ENCODE measurements at regions not wholly inside any gene's neighbourhood (a gene's known extent, or its start where the extent isn't known, plus 50 kb on each side); places are given as distances from the start of the nearest gene placed in this dataset.

- TF ChIP-seq CTCF (IDR thresholded peaks at IDR 0.05): no peak
- Histone ChIP-seq H3K4me1 (no peaks in the 10 kb centered on the region), H3K27me3 (ENCODE audit: low read depth) (no peaks in the 10 kb centered on the region), H3K27ac (no peak overlapping the region), H3K36me3 (no peaks in the 10 kb centered on the region), H3K9me3 (no peaks in the 10 kb centered on the region), H3K4me3 (no peak overlapping the region)
- intact Hi-C loops (cut with DNase I): no loop called here
- DNase-seq (no peak), ATAC-seq (no peak)
Measured at GRCh38 chr6:54026652-54027400, 84.4 kb upstream of the MLIP start.

- Histone ChIP-seq H3K27ac (no peak overlapping the region), H3K9me3 (no peaks in the 10 kb centered on the region), H3K36me3 (no peaks in the 10 kb centered on the region), H3K4me1 (no peaks in the 10 kb centered on the region), H3K4me3 (no peak overlapping the region), H3K27me3 (ENCODE audit: low read depth) (no peaks in the 10 kb centered on the region)
- no peak for TF ChIP-seq CTCF (IDR thresholded peaks at IDR 0.05)
- ATAC-seq (no peak), DNase-seq (no peak)
- intact Hi-C loops (cut with DNase I): no loop called here
Measured at GRCh38 chr6:54028170-54028569, 83.1 kb upstream of the MLIP start.

- no peak for DNase-seq
- H3K4me3 ChIP-seq: no peak overlapping the region
- H3K4me1 ChIP-seq: no peaks in the 10 kb centered on the region
- no peak for ATAC-seq
- no peak for TF ChIP-seq CTCF (IDR thresholded peaks at IDR 0.05)
- H3K27me3 ChIP-seq (ENCODE audit: low read depth): no peaks in the 10 kb centered on the region
- no peaks in the 10 kb centered on the region for H3K9me3 ChIP-seq
- no peaks in the 10 kb centered on the region for H3K36me3 ChIP-seq
- intact Hi-C loops (cut with DNase I): no loop called here
- H3K27ac ChIP-seq: no peak overlapping the region
Measured at GRCh38 chr6:54029187-54029586, 82.1 kb upstream of the MLIP start.

GRCh38 chr6:54031169-54031568 lies 80.1 kb upstream of the MLIP start:
- intact Hi-C loops (cut with DNase I): no loop called here
- no peak for TF ChIP-seq CTCF (IDR thresholded peaks at IDR 0.05)
- Histone ChIP-seq H3K27ac (no peak overlapping the region), H3K4me1 (no peaks in the 10 kb centered on the region), H3K9me3 (no peaks in the 10 kb centered on the region), H3K4me3 (no peak overlapping the region), H3K36me3 (no peaks in the 10 kb centered on the region), H3K27me3 (ENCODE audit: low read depth) (no peaks in the 10 kb centered on the region)
- ATAC-seq (no peak), DNase-seq (no peak)

- TF ChIP-seq CTCF (IDR thresholded peaks at IDR 0.05): no peak
- no peak for ATAC-seq
- no peaks in the 10 kb centered on the region for H3K9me3 ChIP-seq
- no peak overlapping the region for H3K4me3 ChIP-seq
- H3K27ac ChIP-seq: no peak overlapping the region
- intact Hi-C loops (cut with DNase I): no loop called here
- no peaks in the 10 kb centered on the region for H3K36me3 ChIP-seq
- H3K4me1 ChIP-seq: no peaks in the 10 kb centered on the region
- H3K27me3 ChIP-seq (ENCODE audit: low read depth): no peaks in the 10 kb centered on the region
- DNase-seq: no peak
Measured at GRCh38 chr6:54037277-54037779, 73.9 kb upstream of the MLIP start.

Data from lower lobe of right lung (tissue), 2 donors.